Ectodermal cell (in vitro differentiated cells): ENCODE measurements at regions not wholly inside any gene's neighbourhood (a gene's known extent, or its start where the extent isn't known, plus 50 kb on each side); places are given as distances from the start of the nearest gene placed in this dataset.

ENCODE experiments used
- H3K27ac ChIP-seq: 2 replicates; pipeline ENCODE4 v1.7.0; 2013; ENCODE audit warnings: mild to moderate bottlenecking, low read depth, low read length; ENCODE audit not compliant: insufficient read depth, poor library complexity, severe bottlenecking
- H3K27me3 ChIP-seq: 2 replicates; pipeline ENCODE4 v1.7.0; 2013; ENCODE audit warnings: mild to moderate bottlenecking, low read length; ENCODE audit not compliant: insufficient read depth, control insufficient read depth, poor library complexity, severe bottlenecking
- H3K36me3 ChIP-seq: one replicate; pipeline ENCODE4 v1.7.0; 2013; ENCODE audit warnings: low read length; ENCODE audit not compliant: control insufficient read depth, insufficient read depth
- H3K4me1 ChIP-seq: one replicate; pipeline ENCODE4 v1.7.0; 2013; ENCODE audit warnings: low read length; ENCODE audit not compliant: control insufficient read depth, insufficient read depth
- H3K4me3 ChIP-seq: 2 replicates; pipeline ENCODE4 v1.7.0; 2013; ENCODE audit warnings: low read depth, low read length, control low read depth; ENCODE audit not compliant: insufficient read depth
- H3K9me3 ChIP-seq: 2 replicates; pipeline ENCODE4 v1.7.0; 2013; ENCODE audit warnings: mild to moderate bottlenecking, low read length, moderate library complexity; ENCODE audit not compliant: control insufficient read depth
- WGBS, 2 experiments: methylation state at CpG; one replicate each; pipeline ENCODE4 v1.1.7; 2013; ENCODE audit warnings: missing lambda C conversion rate in 2 of 2; 5-methylcytosine and 5-hydroxymethylcytosine counted together

- Histone ChIP-seq H3K4me3 (no peak overlapping the region), H3K36me3 (no peaks in the 10 kb centered on the region), H3K9me3 (no peaks in the 10 kb centered on the region), H3K27ac (no peak overlapping the region), H3K27me3 (no peaks in the 10 kb centered on the region), H3K4me1 (peaks cover 6% of the 10 kb centered on the region)
- WGBS, 2 experiments = 89 to 94% methylated on average over 1 of the region's 1 CpG
These were observed 125.3 kb upstream of the MEF2C start for GRCh38 chr5:89008291-89008690.

DNA sequence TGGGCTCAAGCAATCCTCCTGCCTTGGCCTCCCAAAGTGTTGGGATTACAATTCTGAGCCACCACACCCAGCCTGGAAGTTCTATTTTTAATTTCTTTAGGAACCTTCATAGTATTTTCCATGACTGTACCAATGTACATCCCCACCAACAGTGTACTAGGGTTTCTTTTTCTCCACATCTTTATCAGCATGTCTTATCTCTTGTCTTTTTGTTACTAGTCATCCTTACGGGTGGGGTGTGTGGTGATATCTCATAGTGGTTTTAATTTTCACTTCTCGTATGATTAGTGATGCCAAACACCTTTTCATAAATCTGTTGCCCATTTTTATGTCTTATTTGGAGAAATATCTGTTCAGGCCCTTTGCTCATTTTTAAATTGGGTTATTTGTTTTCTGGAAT, 123.0 kb upstream of the MEF2C start:
- no peak overlapping the region for H3K4me3 ChIP-seq
- no peaks in the 10 kb centered on the region for H3K4me1 ChIP-seq
- no peaks in the 10 kb centered on the region for H3K9me3 ChIP-seq
- no peaks in the 10 kb centered on the region for H3K36me3 ChIP-seq
- no peak overlapping the region for H3K27ac ChIP-seq
- no CpG with 5 or more reads among the region's 2 CpGs for WGBS, 2 experiments
- no peaks in the 10 kb centered on the region for H3K27me3 ChIP-seq

- Histone ChIP-seq H3K4me1 (no peaks in the 10 kb centered on the region), H3K36me3 (no peaks in the 10 kb centered on the region), H3K27me3 (no peaks in the 10 kb centered on the region), H3K4me3 (no peak overlapping the region), H3K9me3 (no peaks in the 10 kb centered on the region), H3K27ac (no peak overlapping the region)
- WGBS, 2 experiments = 93 to 98% methylated on average over 3 of the region's 3 CpGs
These were observed 121.4 kb upstream of the MEF2C start for GRCh38 chr5:89004379-89004778.

DNA sequence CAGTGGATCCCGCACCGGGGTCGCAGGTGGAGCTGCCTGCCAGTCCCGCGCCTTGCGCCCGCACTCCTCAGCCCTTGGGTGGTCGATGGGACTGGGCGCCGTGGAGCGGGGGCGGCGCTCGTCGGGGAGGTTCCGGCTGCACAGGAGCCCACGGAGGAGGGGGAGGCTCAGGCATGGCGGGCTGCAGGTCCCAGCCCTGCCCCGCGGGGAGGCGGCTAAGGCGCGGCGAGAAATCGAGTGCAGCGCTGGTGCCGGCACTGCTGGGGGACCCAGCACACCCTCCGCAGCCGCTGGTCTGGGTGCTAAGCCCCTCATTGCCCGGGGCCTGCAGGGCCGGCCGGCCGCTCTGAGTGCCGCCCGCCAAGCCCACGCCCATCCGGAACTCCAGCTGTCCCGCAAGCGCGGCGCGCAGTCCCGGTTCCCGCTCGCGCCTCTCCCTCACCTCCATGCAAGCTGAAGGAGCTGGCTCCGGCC, 120.6 kb upstream of the MEF2C start:
- WGBS, 2 experiments = 97% methylated on average over 47 of the region's 47 CpGs
- Histone ChIP-seq H3K4me1 (no peaks in the 10 kb centered on the region), H3K9me3 (no peaks in the 10 kb centered on the region), H3K27ac (no peak overlapping the region), H3K36me3 (no peaks in the 10 kb centered on the region), H3K4me3 (no peak overlapping the region), H3K27me3 (no peaks in the 10 kb centered on the region)

DNA sequence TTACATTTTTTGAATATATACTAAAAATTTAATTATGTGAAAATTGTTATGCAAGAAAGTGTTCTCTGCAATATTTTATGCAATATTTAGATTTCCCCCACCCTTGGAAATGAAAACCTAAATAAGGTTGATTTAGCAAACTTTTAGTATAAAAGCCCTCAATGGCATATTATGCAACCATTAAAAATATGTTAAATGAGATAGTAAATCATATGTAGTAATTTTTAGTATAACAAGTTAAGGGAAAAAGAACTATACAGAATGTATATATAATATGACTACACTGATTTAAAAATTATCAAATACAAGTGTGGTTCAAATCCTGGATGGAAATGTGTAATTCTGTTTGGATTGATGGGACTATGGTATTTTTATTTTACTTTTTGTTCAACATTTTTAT, 116.9 kb upstream of the MEF2C start:
- Histone ChIP-seq H3K9me3 (no peaks in the 10 kb centered on the region), H3K27ac (no peak overlapping the region), H3K27me3 (no peaks in the 10 kb centered on the region), H3K4me1 (no peaks in the 10 kb centered on the region), H3K36me3 (no peaks in the 10 kb centered on the region), H3K4me3 (no peak overlapping the region)

DNA sequence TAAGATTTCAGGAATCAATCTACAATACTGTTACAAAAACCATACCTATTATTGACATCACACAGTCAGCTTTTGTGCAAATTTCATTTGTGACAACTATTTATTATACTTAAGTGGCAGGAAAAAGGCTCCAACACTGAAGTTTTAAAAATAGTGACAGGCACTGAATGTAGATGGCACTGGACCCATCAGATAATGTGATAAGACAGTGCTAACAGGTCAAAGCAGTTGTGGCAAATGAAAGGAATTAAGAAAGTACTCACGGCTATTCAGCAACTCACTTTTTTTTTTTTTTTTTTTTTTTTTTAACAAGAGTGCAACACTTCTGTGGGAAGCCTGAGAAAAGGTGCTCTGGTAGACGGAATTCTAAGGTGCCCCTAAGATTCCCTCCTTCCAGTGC, 115.0 kb upstream of the MEF2C start:
- Histone ChIP-seq H3K4me3 (no peak overlapping the region), H3K4me1 (no peaks in the 10 kb centered on the region), H3K36me3 (no peaks in the 10 kb centered on the region), H3K27me3 (no peaks in the 10 kb centered on the region), H3K9me3 (no peaks in the 10 kb centered on the region), H3K27ac (no peak overlapping the region)
- whole genome bisulfite sequencing, 2 experiments = 82 to 91% methylated on average over 1 to 2 of the region's 2 CpGs

GRCh38 chr5:88984040-88984439, 101.1 kb upstream of the MEF2C start:
- H3K9me3 ChIP-seq = no peaks in the 10 kb centered on the region
- 87 to 100% methylated on average over 1 of the region's 1 CpG for WGBS, 2 experiments
- H3K27me3 ChIP-seq = no peaks in the 10 kb centered on the region
- H3K4me1 ChIP-seq = no peaks in the 10 kb centered on the region
- no peak overlapping the region for H3K4me3 ChIP-seq
- no peak overlapping the region for H3K27ac ChIP-seq
- H3K36me3 ChIP-seq = no peaks in the 10 kb centered on the region

GRCh38 chr5:88979726-88980125, 96.7 kb upstream of the MEF2C start:
- H3K9me3 ChIP-seq = no peaks in the 10 kb centered on the region
- 88 to 95% methylated on average over 3 of the region's 3 CpGs for WGBS, 2 experiments
- no peak overlapping the region for H3K4me3 ChIP-seq
- no peaks in the 10 kb centered on the region for H3K4me1 ChIP-seq
- H3K36me3 ChIP-seq = no peaks in the 10 kb centered on the region
- no peak overlapping the region for H3K27ac ChIP-seq
- H3K27me3 ChIP-seq = no peaks in the 10 kb centered on the region

DNA sequence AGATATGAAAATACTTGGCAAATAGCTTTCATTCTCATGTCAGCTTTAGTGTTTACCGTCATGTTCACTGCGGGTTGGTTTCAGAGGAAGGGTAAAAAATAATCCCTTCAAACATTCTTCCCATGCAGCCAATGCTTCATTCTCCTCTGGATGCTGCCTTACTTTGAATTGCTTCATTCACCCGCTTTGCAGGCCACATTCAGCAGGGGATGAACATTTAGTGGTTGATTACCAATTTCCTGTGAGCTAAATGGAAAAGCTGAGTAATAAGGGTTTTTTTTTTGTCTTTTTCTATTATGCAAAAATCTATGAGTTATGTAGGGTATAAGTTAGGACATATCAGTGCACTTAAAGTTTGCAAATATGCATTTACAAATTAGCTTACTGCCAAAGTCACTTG, 96.3 kb upstream of the MEF2C start:
- H3K27me3 ChIP-seq = no peaks in the 10 kb centered on the region
- 68 to 77% methylated on average over 3 of the region's 3 CpGs for WGBS, 2 experiments
- H3K36me3 ChIP-seq = no peaks in the 10 kb centered on the region
- no peak overlapping the region for H3K4me3 ChIP-seq
- H3K27ac ChIP-seq = no peak overlapping the region
- H3K4me1 ChIP-seq = no peaks in the 10 kb centered on the region
- no peaks in the 10 kb centered on the region for H3K9me3 ChIP-seq

DNA sequence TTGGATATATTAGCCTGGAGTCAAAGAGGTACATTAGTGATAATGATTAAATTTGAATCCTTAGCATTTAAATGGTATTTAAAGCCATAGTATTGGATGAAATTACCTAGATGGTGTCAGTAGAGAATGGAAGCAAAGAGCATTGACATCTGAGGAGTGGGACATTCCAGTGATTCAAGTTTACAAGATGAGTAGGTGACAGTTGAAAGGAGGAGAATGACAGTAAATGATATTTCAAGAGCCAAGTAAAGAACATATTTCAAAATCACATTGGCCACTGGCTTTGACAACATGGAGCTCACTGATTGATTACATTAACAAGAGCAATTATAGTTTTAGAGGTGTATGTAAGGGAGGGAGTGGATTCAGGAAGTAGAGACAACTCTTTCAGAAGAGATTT, 93.9 kb upstream of the MEF2C start:
- Histone ChIP-seq H3K27ac (no peak overlapping the region), H3K4me3 (no peak overlapping the region), H3K27me3 (no peaks in the 10 kb centered on the region), H3K36me3 (no peaks in the 10 kb centered on the region), H3K4me1 (no peaks in the 10 kb centered on the region), H3K9me3 (no peaks in the 10 kb centered on the region)
